Femur (tissue), 1 donor: ENCODE measurements at regions not wholly inside any gene's neighbourhood (a gene's known extent, or its start where the extent isn't known, plus 50 kb on each side); places are given as distances from the start of the nearest gene placed in this dataset.

ENCODE experiments used
- DNase-seq: peaks from one replicate; pipeline ENCODE4 v3.0.0-alpha.2; 2017

DNA sequence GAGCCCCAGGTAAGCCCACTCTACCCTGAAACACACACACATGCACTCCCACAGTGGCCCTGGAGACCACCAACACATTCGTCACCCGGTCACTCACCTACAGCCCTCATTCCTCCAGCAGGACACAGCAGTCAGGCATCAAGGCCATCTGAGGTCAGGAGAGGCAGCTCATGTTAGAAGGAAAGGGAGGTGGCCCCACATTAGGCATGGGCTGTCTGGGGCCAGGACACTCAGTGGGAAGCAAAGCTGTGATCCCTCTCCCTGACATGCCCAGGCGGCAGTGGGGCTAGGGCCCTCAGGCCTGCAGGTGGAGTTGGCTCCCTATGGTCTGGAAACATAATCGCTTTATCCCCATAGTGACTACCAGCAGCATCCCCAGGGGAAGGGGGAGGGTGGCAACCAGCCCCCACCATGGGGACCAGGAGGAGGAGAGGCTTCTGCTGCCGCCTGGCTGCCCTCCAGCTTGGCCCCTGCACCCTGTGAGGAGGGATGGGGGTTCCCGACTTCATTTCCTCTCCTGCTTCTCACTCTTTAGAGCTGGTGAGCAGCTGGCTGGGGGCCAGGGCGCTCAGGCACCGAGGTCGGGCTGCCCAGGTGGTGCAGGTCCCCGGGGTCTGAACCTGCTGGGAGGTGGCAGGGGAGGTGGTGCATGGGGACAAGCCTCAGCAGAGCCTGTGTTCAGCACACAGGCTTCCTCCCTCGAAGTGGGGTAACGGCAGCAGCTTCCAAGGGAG, 76.6 kb upstream of the CST7 start:
- DNase-seq: peak; percentile 29

DNA sequence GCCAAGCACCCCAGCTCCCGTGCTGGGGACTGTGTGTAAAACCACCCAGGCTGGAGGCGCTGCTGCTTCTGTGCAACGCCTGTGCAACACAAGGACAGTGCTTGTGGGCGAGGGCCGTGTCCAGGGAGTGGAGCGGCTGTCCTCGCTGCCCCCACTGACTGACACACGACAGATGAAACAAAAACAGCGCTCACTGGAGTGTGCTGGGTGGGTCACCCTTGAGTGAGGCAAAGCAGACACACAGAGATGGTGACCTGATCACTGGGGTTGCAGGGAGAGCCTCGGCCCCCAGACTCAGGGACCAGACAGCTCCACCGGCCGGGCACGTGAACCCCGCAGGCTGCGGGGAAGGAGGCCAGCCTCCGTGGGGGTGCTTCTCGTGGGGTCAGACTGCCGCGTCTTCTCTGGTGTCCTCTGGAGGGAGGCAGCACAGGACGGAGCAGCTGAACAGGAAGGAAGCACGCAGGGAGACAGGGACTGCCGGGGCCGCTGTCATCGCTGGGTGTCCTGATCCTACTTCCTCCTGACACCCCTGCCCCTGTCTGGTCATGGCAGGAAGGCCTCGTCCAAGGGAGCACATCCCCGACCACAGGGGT, 75.9 kb upstream of the CST7 start:
- DNase-seq: no peak

DNA sequence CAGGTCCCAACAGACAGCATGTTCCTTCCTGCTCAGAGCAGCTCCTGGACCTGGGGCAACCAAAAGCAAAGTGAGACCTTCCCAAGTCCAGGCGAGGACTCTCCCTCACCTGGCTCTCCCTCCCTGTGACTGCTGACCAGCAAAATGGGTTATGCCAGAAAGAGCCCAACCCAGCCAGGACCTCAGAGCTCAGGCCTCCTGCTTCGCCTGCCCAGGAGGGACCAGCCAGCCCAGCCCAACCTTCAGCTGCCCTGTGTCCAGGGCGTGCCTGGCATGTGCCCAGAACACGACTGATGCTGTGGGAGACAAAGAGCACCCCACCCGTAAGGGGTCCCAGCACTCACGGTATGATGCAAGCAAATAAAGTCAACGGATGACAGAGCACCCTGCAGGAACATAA, 74.0 kb upstream of the CST7 start:
- DNase-seq: no peak

DNA sequence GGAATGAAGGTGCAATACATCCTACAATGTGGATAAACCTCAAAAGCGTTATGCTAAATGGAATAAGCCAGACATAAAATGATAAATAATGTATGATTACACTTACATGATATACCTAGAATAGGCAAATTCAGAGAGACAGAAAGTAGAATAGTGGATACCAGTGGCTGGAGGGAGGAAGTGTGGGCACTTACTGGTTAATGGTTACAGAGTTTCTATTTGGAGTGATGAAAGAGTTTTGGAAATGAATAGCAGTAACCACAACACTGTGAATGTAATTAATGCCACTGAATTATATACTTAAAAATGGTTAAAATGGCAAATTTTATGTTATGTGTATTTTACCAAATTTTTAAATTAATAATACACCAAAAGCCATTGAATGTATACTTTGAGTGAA, 71.4 kb upstream of the CST7 start:
- no peak for DNase-seq

DNA sequence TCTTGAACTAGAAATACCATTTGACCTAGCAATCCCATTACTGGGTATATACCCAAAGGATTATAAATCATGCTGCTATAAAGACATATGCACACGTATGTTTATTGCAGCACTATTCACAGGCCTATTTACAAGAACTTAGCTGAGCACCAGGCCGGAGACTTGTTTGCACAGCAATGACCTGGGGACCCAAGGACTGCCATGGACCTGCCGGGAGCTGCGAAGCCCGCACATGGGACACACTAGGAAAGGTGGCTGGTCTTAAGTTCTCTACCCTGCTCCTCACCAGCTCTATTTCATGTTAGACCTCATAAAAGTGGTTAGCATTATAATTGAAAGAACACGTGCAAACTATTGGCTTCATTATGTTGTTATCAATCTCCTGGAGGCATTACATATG, 70.4 kb upstream of the CST7 start:
- DNase-seq: no peak

DNA sequence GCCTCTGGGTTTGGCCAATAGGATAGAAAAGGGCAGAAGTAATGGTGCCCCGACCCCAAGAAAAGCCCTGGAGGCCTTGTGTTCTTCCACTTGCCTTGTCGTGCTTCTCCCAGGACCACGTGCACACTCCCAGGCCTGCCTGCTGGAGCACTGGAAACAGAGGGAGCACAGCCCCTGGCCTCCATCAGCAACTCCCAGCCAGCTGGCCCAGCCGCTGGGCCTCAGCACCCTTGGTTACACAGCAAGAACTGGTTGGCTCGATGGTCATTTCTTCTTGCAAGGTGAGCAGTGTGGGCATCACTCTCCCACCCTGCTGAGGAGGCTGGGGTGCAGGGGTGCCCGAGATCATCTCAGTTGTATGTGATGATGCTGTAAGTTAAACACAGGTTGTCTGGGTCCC, 69.2 kb upstream of the CST7 start:
- no peak for DNase-seq

DNA sequence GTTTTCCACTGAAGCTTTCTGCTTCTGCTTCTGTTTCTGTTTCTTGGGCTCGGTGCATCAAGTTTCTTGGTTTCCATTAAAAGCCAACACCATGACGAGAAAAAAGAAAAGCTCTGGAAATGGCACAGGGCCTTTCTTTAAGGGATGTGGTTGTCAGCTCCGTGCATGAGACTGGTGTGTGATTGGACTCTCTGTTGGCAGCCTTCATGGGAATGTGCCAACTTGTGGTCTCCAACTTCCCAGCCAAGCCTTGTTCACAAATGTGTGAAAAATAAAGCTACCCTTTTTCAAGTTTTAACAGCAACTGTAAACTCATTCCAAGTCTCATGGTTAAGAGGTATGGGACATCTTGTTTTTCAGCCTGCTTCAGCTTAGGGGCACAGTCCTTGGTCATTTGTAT, 68.7 kb upstream of the CST7 start:
- DNase-seq: no peak

DNA sequence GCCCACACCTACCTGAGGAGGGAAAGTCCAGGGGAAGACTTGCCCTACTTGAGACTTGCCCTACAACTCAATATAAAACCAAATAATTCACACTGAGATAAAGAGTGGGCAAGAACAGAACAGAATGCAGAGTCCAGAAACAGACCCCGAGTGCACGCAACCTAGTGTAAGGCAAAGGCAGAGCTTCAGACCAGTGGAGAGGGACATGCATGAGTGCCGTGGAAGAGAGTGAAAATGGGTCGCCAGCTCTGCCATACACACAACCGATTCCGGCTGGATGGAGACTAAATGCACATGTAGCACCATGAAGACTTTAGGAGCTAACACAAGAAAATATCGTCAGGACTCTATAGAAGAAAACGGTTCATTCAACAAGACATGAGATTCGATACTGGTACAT, 58.8 kb upstream of the CST7 start:
- no peak for DNase-seq

DNA sequence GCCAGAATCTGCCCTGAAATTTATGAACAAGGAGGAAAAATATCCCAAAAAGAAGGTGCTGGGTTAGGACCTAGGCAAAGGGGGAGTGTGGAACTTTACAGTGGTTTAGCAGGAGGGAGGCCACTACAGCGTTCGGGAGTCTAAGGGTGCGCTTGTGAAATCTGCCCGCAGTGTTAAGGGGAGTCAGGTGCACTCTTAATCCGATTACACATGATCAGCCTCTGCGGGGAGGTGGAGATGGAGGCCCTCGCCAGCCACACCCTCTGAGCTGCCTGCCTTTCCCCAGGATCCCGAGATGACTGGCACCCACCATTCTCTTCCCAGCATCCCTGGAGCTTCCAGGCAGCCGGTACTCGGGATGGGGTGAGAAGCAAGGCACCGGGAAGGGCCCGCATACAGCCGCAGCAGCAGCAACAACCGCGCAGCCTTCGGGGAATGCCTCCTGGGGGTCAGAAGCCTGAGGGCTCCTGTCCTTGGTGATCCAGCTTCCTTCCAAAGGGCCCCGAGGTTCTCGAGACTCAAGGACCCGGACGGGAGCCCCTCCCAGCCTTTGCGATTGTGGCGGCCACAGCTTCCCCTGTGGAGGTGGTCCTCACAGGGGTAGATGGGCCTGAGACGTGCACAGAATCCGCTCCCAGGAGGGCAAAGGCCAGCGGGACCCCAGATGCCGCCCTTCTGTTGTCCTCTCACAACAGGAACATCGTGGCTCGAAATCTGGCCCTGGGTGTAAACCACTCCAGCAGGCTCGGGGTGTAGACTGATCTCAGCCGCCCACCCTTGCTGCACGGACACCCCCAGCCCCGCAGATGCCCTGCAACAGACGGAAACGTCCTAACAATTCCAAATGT, 57.3 kb upstream of the CST7 start:
- no peak for DNase-seq

DNA sequence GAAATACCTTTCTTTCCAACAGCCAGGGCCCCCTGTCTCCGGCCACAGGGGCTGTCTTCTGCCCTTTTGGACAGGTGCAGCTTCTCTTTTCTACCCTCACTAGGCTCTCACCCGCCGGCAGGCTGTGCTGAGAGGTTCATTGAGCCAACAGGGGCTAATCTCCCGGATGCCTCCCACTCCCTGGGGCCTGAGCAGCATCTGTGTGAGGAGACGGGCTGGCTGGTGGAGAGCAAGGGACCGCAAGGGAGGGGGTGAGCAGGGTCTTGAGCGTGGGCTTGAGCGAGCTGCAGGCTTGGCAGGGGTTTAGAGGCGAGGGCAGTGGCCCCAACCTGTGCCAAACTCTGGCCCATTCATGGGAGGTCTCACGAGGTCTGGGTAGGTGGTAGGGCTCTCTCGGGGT, 56.5 kb upstream of the CST7 start:
- DNase-seq: no peak

DNA sequence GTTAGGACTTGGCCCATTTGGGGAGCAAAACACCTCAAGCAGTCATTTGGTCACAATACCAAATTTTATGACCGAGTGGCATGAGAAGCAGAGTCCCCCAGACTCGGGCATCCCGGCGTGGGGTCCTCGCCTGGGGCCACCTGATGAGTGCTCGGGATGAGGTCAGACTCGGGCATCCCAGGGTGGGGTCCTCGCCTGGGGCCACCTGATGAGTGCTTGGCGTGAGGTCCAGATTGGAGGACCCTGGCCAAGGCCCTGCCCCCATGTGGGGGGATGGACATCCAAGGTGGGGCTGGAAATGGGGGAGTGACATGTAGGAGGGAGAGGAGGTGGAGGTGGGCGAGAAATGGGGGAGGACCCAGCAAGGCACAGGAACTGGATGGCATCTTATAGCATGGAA, 56.1 kb upstream of the CST7 start:
- DNase-seq: no peak

DNA sequence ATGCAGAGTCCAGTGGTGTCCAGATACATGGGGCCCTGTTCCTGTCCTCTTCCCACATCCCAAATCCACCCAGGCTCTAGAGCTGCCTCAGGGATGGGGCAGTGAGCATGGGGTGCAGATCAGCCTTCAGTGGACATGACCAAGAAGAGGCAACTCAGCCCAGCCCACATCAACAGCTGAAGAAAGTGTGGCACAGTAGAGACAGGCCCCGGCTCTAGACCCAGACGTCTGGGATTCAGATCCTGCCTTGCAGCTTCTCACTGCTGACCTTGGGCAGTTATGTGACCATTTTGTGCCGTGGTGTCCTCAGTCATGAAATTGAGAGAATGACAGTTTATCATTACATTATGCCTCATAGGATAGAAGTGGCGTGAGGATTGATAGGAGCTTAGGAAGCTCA, 54.6 kb upstream of the CST7 start:
- DNase-seq: no peak

DNA sequence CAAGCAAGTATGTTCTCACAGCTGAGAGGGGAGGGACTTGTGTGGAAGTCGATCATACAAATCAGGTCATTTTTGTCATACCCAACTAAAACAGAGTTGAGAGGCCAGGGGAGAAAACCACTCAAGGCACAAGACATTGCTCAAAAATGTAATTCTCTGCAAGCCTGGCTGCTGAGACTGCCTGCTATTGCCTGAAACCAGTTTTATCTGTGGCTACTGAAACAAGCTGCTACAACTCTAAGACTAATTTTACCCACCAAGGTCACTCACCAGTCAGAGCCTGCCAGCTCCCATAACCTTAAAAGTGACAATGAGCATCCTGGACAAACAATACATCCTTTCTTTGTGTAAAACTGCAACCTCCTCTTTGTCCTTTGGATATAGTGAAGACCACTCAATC, 54.1 kb upstream of the CST7 start:
- DNase-seq: no peak

DNA sequence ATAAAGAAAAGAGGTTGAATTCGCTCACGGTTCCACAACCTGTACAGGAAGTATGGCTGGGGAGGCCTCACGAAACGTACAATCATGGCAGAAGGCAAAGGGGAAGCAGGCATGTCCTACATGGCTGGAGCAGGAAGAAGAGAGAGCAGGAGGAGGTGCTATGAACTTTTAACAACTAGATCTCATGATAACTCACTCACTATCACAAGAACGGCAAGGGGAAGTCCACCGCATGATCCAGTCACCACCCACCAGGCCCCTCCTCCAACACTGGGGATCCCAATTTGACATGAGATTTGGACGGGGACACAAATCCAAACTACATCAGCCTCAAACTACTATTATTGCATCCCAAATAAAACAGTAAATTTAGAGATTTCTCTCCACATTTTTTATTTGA, 53.6 kb upstream of the CST7 start:
- no peak for DNase-seq

DNA sequence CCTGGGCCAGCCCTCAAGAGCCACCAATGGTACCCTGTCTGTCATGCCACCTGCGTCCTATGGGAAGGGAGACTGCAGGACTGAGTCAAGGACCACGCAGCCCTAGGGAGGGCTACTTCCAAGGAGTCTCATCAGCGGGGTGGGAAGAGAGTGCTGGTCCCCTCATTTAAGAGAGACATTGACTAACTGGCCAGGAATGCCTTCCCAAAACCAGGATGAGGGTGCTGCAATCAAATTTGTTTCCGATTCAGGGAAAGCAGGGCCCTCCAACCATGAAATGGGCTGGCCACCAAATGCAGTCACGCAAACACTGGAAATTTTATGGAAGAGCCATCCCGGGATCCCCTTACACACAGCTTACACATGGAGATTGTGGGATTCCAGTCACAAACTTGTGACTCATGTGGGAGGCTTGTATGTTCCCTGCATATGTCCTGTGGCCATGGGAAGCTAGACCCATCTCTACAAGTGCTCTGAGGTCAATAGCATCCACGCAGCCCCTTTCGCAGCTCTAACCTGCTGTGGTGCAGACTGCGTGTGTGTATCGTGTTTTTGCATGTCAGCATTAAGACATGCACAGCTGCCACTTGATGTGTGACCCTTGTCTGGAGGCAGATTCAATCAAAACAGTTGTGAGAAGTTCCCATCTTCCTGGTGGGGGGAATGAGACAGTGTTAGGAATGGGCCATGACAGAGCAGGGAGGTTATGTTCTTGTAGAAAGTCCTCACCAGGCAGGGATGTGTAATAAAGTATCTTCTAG, 53.0 kb upstream of the CST7 start:
- DNase-seq: no peak

DNA sequence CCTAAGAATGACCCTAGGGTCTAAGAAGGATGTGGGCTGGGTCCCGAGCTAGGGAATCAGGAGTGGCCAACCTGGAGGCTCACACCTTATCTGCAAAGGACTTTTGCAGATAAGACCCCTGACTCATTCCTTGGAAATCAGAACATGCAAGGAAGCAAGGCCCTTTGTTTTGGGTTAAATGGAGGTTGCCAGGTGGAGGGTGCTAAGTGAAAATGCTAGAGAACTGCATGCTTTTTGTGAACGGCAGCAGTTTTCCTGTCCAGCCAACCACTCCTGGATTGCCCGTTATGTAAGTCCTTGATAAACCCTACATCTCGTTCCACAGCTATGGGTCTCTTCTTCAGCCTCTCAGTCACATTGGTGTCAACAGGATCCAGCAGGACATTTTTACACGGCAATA, 52.1 kb upstream of the CST7 start:
- DNase-seq: no peak

DNA sequence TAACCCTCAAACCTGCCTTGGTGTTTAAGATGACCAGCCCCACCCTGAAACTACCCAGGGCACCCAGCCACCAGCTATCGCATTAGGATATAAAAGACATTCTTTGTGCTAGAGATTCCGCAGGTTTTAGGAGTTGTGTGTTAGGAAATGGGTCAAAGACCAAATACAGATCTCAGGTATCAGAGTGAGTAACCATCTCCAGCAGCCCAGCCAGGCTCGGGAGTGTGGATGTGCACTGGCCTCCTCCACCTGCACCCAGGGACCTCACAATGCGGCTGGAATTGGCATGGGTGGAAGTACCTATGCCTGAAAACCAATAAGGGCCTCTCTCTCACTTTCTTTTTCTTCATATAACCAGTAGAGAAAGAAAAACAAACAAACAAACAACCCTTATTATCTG, 51.1 kb upstream of the CST7 start:
- DNase-seq: no peak

DNA sequence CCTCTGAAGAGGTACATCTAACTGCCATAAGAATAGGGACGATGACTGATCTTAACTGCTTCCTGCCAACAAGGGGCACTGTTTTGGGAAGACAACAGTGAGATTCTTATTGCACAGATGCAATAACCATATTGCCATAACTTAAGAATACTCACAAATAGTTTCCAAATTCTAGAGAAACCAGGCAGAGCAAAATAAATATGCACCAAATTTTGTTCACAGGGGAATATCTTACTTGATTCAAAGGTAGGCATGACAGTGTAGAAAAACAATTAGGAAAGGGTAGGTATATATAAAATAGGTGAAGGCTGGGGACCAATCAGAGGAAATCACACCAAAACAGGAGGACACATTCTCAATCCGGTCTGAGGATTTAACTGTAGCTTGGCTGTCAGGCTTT, 49.9 kb upstream of the CST7 start:
- no peak for DNase-seq
